Body of pancreas (tissue), 4 donors: ENCODE measurements at regions not wholly inside any gene's neighbourhood (a gene's known extent, or its start where the extent isn't known, plus 50 kb on each side); places are given as distances from the start of the nearest gene placed in this dataset.

Experiments used
- CTCF ChIP-seq, 7 experiments: fragments of 450-650 bp in 4 of 7; fragments of 200-600 bp in 3 of 7; sonication (generic) in 3 of 7; IDR thresholded peaks; one replicate each; pipeline ENCODE4 v1.5.1; 2016 to 2019; ENCODE audit warnings: antibody characterized with exemption in 7 of 7
- POLR2A ChIP-seq, 3 donors: fragments of 450-650 bp; IDR thresholded peaks; one replicate each; pipeline ENCODE4 v1.6.1; 2016; ENCODE audit warnings: antibody characterized with exemption in 3 of 3, mild to moderate bottlenecking in 2 of 3

- TF ChIP-seq CTCF (IDR thresholded peaks at IDR 0.05) (no peak), POLR2A (IDR thresholded peaks at IDR 0.05) (no peak)
Measured at GRCh38 chr18:44465381-44465841, 215.3 kb upstream of the SETBP1 start.
